ENCODE measurements at regions not wholly inside any gene's neighbourhood (a gene's known extent, or its start where the extent isn't known, plus 50 kb on each side); places are given as distances from the start of the nearest gene placed in this dataset.

DNA sequence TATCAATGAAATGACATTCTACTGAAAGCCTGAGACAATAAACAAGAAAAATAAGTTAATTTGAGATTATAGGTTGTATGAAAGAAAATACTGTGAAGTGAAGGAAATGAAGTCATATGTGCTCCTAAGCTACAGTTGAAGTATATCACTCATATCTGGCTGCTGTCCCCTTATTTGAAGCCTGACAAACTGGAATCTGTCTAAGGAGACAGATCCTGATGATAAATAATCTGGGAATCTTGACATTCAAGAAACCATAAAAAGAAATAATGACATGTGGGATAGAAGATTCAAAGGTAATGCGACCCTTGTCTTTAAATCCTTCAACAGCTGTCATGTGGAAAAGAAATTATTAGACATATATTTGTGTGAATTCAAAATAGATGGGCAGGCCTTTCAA, 424.5 kb upstream of the LMCD1 start:
- Histone ChIP-seq H3K4me1 (ENCODE audit: control insufficient read depth in 1 of 2, insufficient read depth in 2 of 2, low read length in 2 of 2) (no peaks in the 10 kb centered on the region), H2AK5ac (ENCODE audit: low read length) (no peak overlapping the region), H3K14ac (ENCODE audit: low read length) (no peak overlapping the region), H3K79me2 (ENCODE audit: control insufficient read depth, insufficient read depth, low read length, poor library complexity) (no peaks in the 10 kb centered on the region), H3K9ac (ENCODE audit: low read length) (no peak overlapping the region), H3K79me1 (ENCODE audit: low read length) (no peaks in the 10 kb centered on the region), H2BK12ac (ENCODE audit: low read length) (no peak overlapping the region), H3K18ac (ENCODE audit: low read length) (no peak overlapping the region), H3K9me3 (ENCODE audit: insufficient read depth, low read depth, low read length) (no peaks in the 10 kb centered on the region), H2AFZ (ENCODE audit: insufficient read depth, low read length, poor library complexity) (no peak overlapping the region), H3K27me3 (ENCODE audit: insufficient read depth, low read length) (no peaks in the 10 kb centered on the region), H4K91ac (ENCODE audit: low read depth, low read length) (no peak overlapping the region), H3K4ac (ENCODE audit: low read depth, low read length) (no peak overlapping the region), H3K27ac (ENCODE audit: low read depth, low read length) (no peak overlapping the region), H3K36me3 (ENCODE audit: control insufficient read depth in 1 of 2, insufficient read depth in 2 of 2, low read length in 2 of 2) (no peaks in the 10 kb centered on the region), H2BK120ac (ENCODE audit: insufficient read depth, low read length, poor library complexity) (no peak overlapping the region), H3K4me3 (ENCODE audit: low read depth, low read length) (no peak overlapping the region), H2BK5ac (ENCODE audit: low read depth, low read length, poor library complexity) (no peak overlapping the region), H4K12ac (ENCODE audit: low read depth, low read length) (no peak overlapping the region), H3K23ac (ENCODE audit: low read length) (no peak overlapping the region), H4K8ac (ENCODE audit: low read depth, low read length) (no peak overlapping the region), H3K4me2 (ENCODE audit: low read length) (no peak overlapping the region)
- WGBS (ENCODE audit: extremely low coverage, insufficient coverage, insufficient read length): no CpG with 5 or more reads among the region's 1 CpG
- DNase-seq: no peak

DNA sequence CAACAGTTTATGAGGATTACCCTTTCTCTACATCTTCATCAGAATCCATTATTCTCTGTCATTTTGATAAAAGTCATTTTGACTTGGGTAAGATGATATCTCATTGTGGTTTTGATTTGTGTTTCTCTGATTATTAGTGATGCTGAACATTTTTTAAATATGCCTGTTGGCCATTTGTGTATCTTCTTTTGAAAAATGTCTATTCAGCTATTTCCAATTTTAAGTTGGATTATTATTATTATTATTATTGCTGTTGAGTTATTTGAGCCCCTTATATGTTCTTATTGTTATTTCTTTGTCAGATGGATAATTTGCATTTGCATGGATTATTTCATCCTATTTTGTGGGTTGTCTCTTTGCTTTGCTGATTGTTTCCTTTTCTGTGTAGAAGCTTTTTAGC, 421.2 kb upstream of the LMCD1 start:
- Histone ChIP-seq H3K79me1 (ENCODE audit: low read length) (no peaks in the 10 kb centered on the region), H3K9me3 (ENCODE audit: insufficient read depth, low read depth, low read length) (no peaks in the 10 kb centered on the region), H2BK120ac (ENCODE audit: insufficient read depth, low read length, poor library complexity) (no peak overlapping the region), H3K4me1 (ENCODE audit: control insufficient read depth in 1 of 2, insufficient read depth in 2 of 2, low read length in 2 of 2) (no peaks in the 10 kb centered on the region), H3K27ac (ENCODE audit: low read depth, low read length) (no peak overlapping the region), H3K14ac (ENCODE audit: low read length) (no peak overlapping the region), H3K79me2 (ENCODE audit: control insufficient read depth, insufficient read depth, low read length, poor library complexity) (no peaks in the 10 kb centered on the region), H3K27me3 (ENCODE audit: insufficient read depth, low read length) (no peaks in the 10 kb centered on the region), H4K91ac (ENCODE audit: low read depth, low read length) (no peak overlapping the region), H3K18ac (ENCODE audit: low read length) (no peak overlapping the region), H3K4ac (ENCODE audit: low read depth, low read length) (no peak overlapping the region), H3K4me3 (ENCODE audit: low read depth, low read length) (no peak overlapping the region), H2BK12ac (ENCODE audit: low read length) (no peak overlapping the region), H3K36me3 (ENCODE audit: control insufficient read depth in 1 of 2, insufficient read depth in 2 of 2, low read length in 2 of 2) (no peaks in the 10 kb centered on the region), H3K4me2 (ENCODE audit: low read length) (no peak overlapping the region), H2AK5ac (ENCODE audit: low read length) (no peak overlapping the region), H3K23ac (ENCODE audit: low read length) (no peak overlapping the region), H4K12ac (ENCODE audit: low read depth, low read length) (no peak overlapping the region), H2AFZ (ENCODE audit: insufficient read depth, low read length, poor library complexity) (no peak overlapping the region), H4K8ac (ENCODE audit: low read depth, low read length) (no peak overlapping the region), H3K9ac (ENCODE audit: low read length) (no peak overlapping the region), H2BK5ac (ENCODE audit: low read depth, low read length, poor library complexity) (no peak overlapping the region)
- DNase-seq: no peak

DNA sequence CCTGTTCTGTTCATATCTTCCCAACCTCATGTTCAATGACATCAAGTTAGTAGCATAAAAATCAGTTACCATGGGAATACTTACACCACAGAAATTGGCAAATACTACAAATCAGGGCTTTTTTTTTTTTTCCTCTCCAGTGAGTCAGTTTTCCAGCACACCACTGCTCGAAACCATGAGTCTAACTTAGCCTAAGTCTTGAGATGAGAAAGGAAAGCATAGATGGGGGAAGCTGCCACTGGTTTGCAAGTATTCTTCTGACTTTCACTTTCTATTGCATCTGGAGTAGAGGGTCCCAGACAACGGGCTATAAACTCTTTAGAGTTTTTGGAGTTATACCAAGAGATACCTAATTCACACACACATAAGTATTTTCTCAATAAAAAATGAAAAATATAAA, 416.1 kb upstream of the LMCD1 start:
- Histone ChIP-seq H3K27ac (ENCODE audit: low read depth, low read length) (no peak overlapping the region), H3K27me3 (ENCODE audit: insufficient read depth, low read length) (no peaks in the 10 kb centered on the region), H3K36me3 (ENCODE audit: control insufficient read depth in 1 of 2, insufficient read depth in 2 of 2, low read length in 2 of 2) (no peaks in the 10 kb centered on the region), H3K4me1 (ENCODE audit: control insufficient read depth in 1 of 2, insufficient read depth in 2 of 2, low read length in 2 of 2) (no peaks in the 10 kb centered on the region), H2BK12ac (ENCODE audit: low read length) (no peak overlapping the region), H2BK5ac (ENCODE audit: low read depth, low read length, poor library complexity) (no peak overlapping the region), H3K14ac (ENCODE audit: low read length) (no peak overlapping the region), H3K79me2 (ENCODE audit: control insufficient read depth, insufficient read depth, low read length, poor library complexity) (no peaks in the 10 kb centered on the region), H3K18ac (ENCODE audit: low read length) (no peak overlapping the region), H2AK5ac (ENCODE audit: low read length) (no peak overlapping the region), H3K4ac (ENCODE audit: low read depth, low read length) (no peak overlapping the region), H3K79me1 (ENCODE audit: low read length) (no peaks in the 10 kb centered on the region), H2AFZ (ENCODE audit: insufficient read depth, low read length, poor library complexity) (no peak overlapping the region), H3K23ac (ENCODE audit: low read length) (no peak overlapping the region), H3K9ac (ENCODE audit: low read length) (no peak overlapping the region), H2BK120ac (ENCODE audit: insufficient read depth, low read length, poor library complexity) (no peak overlapping the region), H3K9me3 (ENCODE audit: insufficient read depth, low read depth, low read length) (no peaks in the 10 kb centered on the region), H4K8ac (ENCODE audit: low read depth, low read length) (no peak overlapping the region), H4K12ac (ENCODE audit: low read depth, low read length) (no peak overlapping the region), H3K4me3 (ENCODE audit: low read depth, low read length) (no peak overlapping the region), H3K4me2 (ENCODE audit: low read length) (no peak overlapping the region), H4K91ac (ENCODE audit: low read depth, low read length) (no peak overlapping the region)
- no peak for DNase-seq
- no CpG with 5 or more reads among the region's 2 CpGs for WGBS (ENCODE audit: extremely low coverage, insufficient coverage, insufficient read length)

DNA sequence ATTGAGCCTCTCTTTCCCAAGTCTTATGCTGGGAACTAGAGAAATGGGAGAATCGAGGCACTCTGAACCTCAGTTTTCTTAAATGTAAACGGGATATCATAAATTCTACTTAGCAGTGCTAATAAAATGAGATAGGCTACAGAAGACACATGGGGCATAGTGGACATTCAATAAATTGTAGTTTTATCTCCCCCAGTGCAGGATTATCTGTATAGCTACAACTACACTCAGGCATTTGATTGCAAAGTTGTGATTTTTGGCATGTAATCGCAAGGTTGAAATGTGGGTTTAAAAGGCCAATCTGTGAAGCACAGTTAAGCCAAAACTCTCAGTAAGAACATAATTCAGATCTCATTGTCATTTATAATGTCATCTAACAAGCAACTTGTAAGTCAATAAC, 413.7 kb upstream of the LMCD1 start:
- WGBS (ENCODE audit: extremely low coverage, insufficient coverage, insufficient read length): no CpG with 5 or more reads among the region's 3 CpGs

DNA sequence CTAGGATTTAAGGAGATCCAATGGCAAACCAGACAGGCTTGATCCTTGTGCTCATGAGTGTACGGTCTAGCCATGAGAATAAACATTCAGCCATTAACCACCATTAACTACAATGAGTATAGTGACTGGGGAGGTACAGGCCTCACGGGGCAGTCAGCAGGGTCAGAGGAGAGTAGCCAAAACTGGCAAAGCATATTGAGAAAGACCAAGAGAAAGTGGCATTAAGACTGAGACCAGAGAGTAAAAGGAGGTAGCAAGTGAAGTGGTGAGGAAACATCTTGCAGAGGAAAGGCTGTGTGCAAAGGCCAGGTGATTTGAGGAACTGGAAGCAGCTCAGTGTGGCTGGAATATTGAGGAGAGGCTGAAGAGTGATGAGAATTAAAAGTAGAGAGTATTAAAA, 407.2 kb upstream of the LMCD1 start:
- no peaks in the 10 kb centered on the region for H3K9me3 ChIP-seq (ENCODE audit: insufficient read depth, low read depth, low read length)
- no peak overlapping the region for H2BK12ac ChIP-seq (ENCODE audit: low read length)
- no peak overlapping the region for H2AK5ac ChIP-seq (ENCODE audit: low read length)
- no peak overlapping the region for H3K14ac ChIP-seq (ENCODE audit: low read length)
- no peak for DNase-seq
- no peak overlapping the region for H4K91ac ChIP-seq (ENCODE audit: low read depth, low read length)
- H2BK120ac ChIP-seq (ENCODE audit: insufficient read depth, low read length, poor library complexity): no peak overlapping the region
- WGBS (ENCODE audit: extremely low coverage, insufficient coverage, insufficient read length): no CpG with 5 or more reads among the region's 2 CpGs
- H3K27me3 ChIP-seq (ENCODE audit: insufficient read depth, low read length): no peaks in the 10 kb centered on the region
- H3K36me3 ChIP-seq (ENCODE audit: control insufficient read depth in 1 of 2, insufficient read depth in 2 of 2, low read length in 2 of 2): no peaks in the 10 kb centered on the region
- H3K79me1 ChIP-seq (ENCODE audit: low read length): no peaks in the 10 kb centered on the region
- no peak overlapping the region for H2BK5ac ChIP-seq (ENCODE audit: low read depth, low read length, poor library complexity)
- H3K4me3 ChIP-seq (ENCODE audit: low read depth, low read length): no peak overlapping the region
- no peak overlapping the region for H3K4ac ChIP-seq (ENCODE audit: low read depth, low read length)
- no peaks in the 10 kb centered on the region for H3K4me1 ChIP-seq (ENCODE audit: control insufficient read depth in 1 of 2, insufficient read depth in 2 of 2, low read length in 2 of 2)
- H3K9ac ChIP-seq (ENCODE audit: low read length): no peak overlapping the region
- peak overlapping the region; percentile 34 for H3K23ac ChIP-seq (ENCODE audit: low read length)
- H4K8ac ChIP-seq (ENCODE audit: low read depth, low read length): no peak overlapping the region
- H3K79me2 ChIP-seq (ENCODE audit: control insufficient read depth, insufficient read depth, low read length, poor library complexity): no peaks in the 10 kb centered on the region
- H3K18ac ChIP-seq (ENCODE audit: low read length): no peak overlapping the region
- no peak overlapping the region for H3K4me2 ChIP-seq (ENCODE audit: low read length)
- H2AFZ ChIP-seq (ENCODE audit: insufficient read depth, low read length, poor library complexity): no peak overlapping the region
- H3K27ac ChIP-seq (ENCODE audit: low read depth, low read length): no peak overlapping the region
- H4K12ac ChIP-seq (ENCODE audit: low read depth, low read length): no peak overlapping the region

More for the DNA sequence above, 413.7 kb upstream of the LMCD1 start:
- Histone ChIP-seq H3K79me1 (ENCODE audit: low read length) (no peaks in the 10 kb centered on the region), H4K12ac (ENCODE audit: low read depth, low read length) (no peak overlapping the region), H3K4me3 (ENCODE audit: low read depth, low read length) (no peak overlapping the region), H3K4me1 (ENCODE audit: control insufficient read depth in 1 of 2, insufficient read depth in 2 of 2, low read length in 2 of 2) (no peaks in the 10 kb centered on the region), H3K79me2 (ENCODE audit: control insufficient read depth, insufficient read depth, low read length, poor library complexity) (no peaks in the 10 kb centered on the region), H3K27me3 (ENCODE audit: insufficient read depth, low read length) (no peaks in the 10 kb centered on the region), H4K91ac (ENCODE audit: low read depth, low read length) (no peak overlapping the region), H3K23ac (ENCODE audit: low read length) (no peak overlapping the region), H2AK5ac (ENCODE audit: low read length) (no peak overlapping the region), H3K18ac (ENCODE audit: low read length) (no peak overlapping the region), H3K36me3 (ENCODE audit: control insufficient read depth in 1 of 2, insufficient read depth in 2 of 2, low read length in 2 of 2) (no peaks in the 10 kb centered on the region), H3K14ac (ENCODE audit: low read length) (no peak overlapping the region), H3K9ac (ENCODE audit: low read length) (no peak overlapping the region), H2BK5ac (ENCODE audit: low read depth, low read length, poor library complexity) (no peak overlapping the region), H3K27ac (ENCODE audit: low read depth, low read length) (no peak overlapping the region), H2BK12ac (ENCODE audit: low read length) (no peak overlapping the region), H2AFZ (ENCODE audit: insufficient read depth, low read length, poor library complexity) (no peak overlapping the region), H4K8ac (ENCODE audit: low read depth, low read length) (no peak overlapping the region), H3K4ac (ENCODE audit: low read depth, low read length) (no peak overlapping the region), H3K4me2 (ENCODE audit: low read length) (no peak overlapping the region), H3K9me3 (ENCODE audit: insufficient read depth, low read depth, low read length) (no peaks in the 10 kb centered on the region), H2BK120ac (ENCODE audit: insufficient read depth, low read length, poor library complexity) (no peak overlapping the region)
- no peak for DNase-seq

All from trophoblast cell (in vitro differentiated cells and primary cell).